HG02642 (cell line): ENCODE measurements at regions not wholly inside any gene's neighbourhood (a gene's known extent, or its start where the extent isn't known, plus 50 kb on each side); places are given as distances from the start of the nearest gene placed in this dataset.

Source experiments
- ATAC-seq: cut with Tn5 transposase; IDR thresholded peaks from one replicate; pipeline ENCODE4 v1.9.1; 2021; ENCODE audit warnings: mild to moderate bottlenecking; ENCODE audit not compliant: unreplicated experiment, poor library complexity

DNA sequence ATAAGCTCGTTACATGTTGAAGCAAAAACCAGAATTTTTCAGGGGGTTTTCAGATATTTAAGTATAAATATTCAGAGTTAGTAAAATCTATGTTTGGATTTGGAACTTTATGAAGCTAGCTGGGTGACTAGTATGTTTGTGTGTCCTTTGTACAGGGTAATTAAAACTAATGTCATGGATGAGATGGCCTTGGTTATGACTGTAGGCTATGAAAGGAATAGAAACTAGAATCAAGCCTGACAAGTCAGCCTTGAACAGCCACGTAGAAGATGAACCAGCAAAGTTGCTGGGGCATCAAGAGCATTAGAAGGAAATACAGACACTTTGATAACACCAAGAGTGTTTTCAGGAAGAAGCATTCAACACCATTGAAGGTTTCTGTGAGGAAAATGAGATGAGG lies 825.1 kb upstream of the CNTNAP5 start:
- ATAC-seq: no peak

DNA sequence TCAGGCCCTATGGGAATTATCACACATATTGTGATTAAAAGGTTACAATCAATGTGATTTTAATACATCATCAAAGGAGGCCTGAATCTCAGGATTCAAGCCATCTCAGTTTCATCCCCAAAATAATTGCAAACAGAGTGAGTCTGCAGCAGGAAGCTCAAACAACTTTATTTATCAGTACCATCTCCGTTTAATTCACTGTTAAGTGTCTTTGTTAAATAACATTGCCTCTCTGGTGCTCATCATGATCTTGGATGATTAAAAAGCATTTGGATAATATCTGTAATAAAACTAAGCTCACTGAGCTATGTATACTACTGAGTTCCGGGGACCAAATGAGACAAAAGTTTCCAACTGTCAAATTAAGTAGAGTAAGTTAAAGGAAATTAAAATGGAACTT lies 817.8 kb upstream of the CNTNAP5 start:
- no peak for ATAC-seq

- no peak for ATAC-seq
Observed at GRCh38 chr2:123209202-123209601, 815.9 kb upstream of the CNTNAP5 start.

- no peak for ATAC-seq
Observed at GRCh38 chr2:123211181-123211580, 813.9 kb upstream of the CNTNAP5 start.

DNA sequence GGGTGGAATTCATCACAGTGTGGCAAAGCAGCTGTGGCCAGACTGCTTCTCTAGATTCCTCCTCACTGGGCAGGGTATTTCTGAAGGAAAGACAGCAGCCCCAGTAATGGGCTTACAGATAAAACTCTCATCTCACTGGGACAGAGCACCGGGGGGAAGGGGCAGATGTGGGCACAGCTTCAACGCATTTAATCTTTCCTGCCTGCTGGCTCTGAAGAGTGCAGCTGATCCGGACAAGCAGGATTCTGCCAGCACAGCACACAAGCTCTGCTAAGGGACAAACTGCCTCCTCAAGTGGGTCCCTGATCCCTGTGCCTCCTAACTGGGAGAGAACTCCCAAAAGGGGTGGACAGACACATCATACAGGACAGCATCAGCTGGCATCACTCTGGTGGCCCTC lies 779.9 kb upstream of the CNTNAP5 start:
- ATAC-seq: no peak

GRCh38 chr2:123258877-123259539 lies 766.1 kb upstream of the CNTNAP5 start:
- ATAC-seq: no peak

GRCh38 chr2:123262856-123263255 lies 762.2 kb upstream of the CNTNAP5 start:
- ATAC-seq: no peak

- no peak for ATAC-seq
Observed at GRCh38 chr2:123283431-123283830, 741.7 kb upstream of the CNTNAP5 start.

- no peak for ATAC-seq
Observed at GRCh38 chr2:123303731-123304130, 721.4 kb upstream of the CNTNAP5 start.
